ENCODE measurements at regions not wholly inside any gene's neighbourhood (a gene's known extent, or its start where the extent isn't known, plus 50 kb on each side); places are given as distances from the start of the nearest gene placed in this dataset.
"Not testable (repeated sequence)": the region's sequence is repeated elsewhere in the genome, so short reads cannot be mapped to it uniquely, and the experiment has no call there.

DNA sequence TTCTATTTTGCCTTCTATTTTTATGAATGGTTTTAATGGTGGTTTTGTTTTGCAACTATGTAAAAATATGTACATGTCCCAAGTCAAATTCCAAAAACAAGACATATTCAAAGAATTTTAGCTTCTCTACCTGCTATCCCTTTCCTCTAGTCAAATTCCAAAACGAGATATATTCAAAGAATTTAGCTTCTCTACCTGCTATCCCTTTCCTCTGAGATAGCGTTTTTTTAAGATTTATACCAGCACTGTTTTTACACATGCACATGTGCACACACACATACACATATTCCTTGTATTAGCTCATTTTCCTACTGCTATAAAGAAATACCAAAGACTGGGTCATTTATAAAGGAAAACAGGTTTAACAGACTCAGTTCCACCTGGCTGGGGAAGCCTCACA, 199.1 kb upstream of the ARL4C start:
- no peak for DNase-seq (ENCODE audit: low spot score)

- DNase-seq (ENCODE audit: low spot score), result no peak
Measured at GRCh38 chr2:234694244-234695013, 197.5 kb upstream of the ARL4C start.

GRCh38 chr2:234693681-234694190, 196.9 kb upstream of the ARL4C start:
- DNase-seq (ENCODE audit: low spot score), result not testable (repeated sequence)

DNA sequence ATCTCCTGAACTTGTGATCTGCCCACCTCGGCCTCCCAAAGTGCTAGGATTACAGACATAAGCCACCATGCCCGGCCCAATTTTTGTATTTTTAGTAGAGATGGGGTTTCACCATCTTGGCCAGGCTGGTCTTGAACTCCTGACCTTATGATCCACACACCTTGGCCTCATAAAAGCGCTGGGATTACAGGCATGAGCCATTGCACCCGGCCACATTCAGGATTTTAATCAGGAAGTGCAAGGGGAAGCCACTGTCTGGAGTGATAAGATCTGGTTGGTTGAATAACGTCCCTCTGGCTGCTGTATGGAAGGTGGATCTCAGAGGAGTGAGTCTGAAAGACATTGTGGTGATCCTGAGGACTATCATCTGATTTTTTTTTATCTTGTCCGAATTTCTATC, 196.3 kb upstream of the ARL4C start:
- not testable (repeated sequence) for DNase-seq (ENCODE audit: low spot score)

DNA sequence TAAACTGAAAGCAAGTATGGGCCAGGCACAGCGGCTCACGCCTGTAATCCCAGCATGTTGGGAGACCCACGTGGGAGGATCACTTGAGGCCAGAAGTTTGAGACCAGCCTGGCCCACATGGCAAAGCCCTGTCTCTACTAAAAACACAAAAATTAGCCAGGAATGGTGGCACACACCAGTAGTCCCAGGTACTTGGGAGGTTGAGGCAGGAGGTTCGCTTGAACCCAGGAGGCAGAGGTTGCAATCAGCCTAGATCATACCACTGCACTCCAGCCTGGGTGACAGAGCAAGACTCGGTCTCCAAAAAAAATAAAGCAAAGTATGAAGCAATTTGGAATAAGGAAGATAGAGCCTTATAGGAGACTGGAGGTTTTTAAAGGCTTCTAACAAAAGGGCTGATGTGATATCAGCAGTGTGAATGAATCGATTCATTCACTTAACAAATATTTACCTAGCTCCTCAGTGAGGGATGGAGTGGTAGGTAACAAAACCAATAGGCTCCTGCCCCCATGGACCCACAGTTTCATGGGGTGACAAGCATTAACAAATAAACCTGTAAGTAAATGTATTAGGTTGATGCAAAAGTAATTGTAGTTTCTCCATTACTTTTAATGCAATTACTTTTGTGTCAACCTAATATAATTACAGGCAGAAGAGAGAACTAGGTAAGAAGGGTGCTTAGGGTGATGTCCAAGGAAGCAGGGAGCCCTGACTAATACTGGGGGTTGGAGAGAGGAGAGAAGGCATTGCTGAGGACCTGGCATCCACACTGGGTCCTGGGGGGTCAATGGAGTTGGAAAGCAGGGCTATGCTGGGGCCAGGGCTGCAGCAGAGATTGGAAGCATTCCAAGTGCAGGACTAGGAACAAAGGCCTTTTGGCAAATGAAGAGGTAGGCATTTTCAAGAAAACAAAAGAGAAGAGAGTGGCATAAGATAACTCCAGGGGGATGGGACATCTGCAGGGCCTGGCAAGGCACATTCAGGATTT, 195.4 kb upstream of the ARL4C start:
- no peak for DNase-seq (ENCODE audit: low spot score)

- DNase-seq (ENCODE audit: low spot score), result no peak
Measured at GRCh38 chr2:234691214-234691575, 194.3 kb upstream of the ARL4C start.

DNA sequence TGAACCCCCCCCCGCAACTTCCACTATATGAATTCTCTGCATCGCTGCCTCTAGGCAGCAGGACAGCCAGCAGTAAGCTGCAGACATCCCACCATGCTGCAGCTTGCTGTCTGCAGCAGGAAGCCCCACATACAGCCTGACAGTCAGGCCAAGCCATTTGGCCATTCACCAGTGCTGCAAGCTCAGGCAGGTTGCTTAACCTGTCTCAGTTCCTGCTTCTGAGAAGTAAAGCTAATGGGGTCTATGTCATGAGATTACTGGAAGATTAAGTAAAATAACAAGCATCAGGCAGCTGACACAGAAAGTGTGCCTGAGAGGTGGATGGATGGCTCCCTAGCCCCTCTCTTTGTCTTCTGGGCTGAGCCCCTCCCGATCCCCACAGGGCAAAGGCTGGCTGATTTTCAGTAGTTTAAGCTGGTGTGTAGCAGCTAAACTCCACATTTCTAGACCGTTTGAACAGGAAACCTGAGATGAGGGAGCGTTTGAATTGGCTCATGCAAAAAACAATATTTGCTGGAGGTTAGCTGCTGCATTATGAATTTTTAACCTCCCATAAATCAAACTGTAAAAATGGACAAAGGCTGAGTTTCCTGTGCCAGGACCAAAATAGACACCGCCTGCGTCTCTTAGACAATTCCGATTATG, 193.8 kb upstream of the ARL4C start:
- no peak for DNase-seq (ENCODE audit: low spot score)

DNA sequence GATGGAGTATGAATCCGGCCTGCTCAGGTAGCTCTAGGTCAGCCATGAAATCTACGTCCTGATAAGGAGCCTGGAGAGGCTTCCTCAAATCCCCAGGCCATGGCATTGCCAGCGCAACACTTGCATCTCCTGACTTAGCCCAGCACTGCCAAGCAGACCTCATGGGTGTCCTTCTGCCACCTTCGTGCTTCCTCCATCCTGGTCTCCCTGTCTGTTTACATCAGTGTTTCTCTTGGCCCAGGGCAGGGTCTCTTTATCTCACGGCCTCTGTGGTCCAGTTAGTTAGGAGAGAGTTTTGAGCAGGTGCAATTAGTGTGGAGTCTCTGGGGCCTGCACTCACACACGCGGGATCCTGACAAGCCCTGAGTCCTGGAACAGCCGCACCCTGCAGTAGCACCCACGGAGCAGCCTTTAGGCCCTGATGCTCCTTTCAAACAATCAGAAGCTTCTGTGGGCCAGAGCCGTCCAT, 193.1 kb upstream of the ARL4C start:
- no peak for DNase-seq (ENCODE audit: low spot score)

GRCh38 chr2:234687718-234688475, 191.0 kb upstream of the ARL4C start:
- no peak for DNase-seq (ENCODE audit: low spot score)

GRCh38 chr2:234686088-234686890, 189.4 kb upstream of the ARL4C start:
- DNase-seq (ENCODE audit: low spot score), result no peak

DNA sequence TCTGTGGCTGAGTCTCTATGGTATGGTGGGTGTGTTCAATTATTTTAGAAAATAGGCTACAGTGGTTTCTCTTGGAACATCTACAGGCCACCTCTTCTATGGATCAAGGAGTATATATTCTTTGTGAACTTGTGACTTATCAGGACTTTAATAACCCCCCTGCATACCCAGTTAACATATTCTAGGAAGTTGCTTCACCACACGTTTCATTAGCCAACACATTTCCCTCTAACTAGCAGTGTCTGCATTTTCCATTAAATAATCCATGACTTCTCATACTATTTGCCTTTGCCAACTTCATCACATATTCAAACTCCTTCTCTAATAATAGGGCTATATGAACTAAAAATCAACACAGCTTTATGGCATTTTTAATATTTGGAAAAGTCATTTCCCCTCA, 187.6 kb upstream of the ARL4C start:
- no peak for DNase-seq (ENCODE audit: low spot score)

DNA sequence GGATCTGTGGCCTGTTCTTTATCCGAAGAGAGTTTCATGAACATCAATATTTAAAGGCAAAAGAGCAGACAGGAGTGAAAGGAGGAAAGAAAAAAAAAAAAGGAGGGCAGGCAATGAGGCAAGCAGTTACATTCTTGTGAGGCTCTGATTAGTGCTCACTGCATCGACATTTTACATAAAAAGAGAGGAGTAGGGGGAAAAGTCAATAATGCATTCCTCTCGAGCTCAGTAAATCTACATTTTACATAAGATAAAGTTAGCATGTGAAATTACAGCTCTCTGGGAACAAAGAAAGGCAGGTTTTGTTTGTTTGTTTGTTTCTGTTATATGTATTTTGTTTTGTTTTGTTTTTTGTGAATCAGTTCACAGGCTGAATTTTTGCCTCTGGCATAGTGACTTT, 187.1 kb upstream of the ARL4C start:
- no peak for DNase-seq (ENCODE audit: low spot score)

- no peak for DNase-seq (ENCODE audit: low spot score)
Measured at GRCh38 chr2:234682492-234683228, 185.8 kb upstream of the ARL4C start.

DNA sequence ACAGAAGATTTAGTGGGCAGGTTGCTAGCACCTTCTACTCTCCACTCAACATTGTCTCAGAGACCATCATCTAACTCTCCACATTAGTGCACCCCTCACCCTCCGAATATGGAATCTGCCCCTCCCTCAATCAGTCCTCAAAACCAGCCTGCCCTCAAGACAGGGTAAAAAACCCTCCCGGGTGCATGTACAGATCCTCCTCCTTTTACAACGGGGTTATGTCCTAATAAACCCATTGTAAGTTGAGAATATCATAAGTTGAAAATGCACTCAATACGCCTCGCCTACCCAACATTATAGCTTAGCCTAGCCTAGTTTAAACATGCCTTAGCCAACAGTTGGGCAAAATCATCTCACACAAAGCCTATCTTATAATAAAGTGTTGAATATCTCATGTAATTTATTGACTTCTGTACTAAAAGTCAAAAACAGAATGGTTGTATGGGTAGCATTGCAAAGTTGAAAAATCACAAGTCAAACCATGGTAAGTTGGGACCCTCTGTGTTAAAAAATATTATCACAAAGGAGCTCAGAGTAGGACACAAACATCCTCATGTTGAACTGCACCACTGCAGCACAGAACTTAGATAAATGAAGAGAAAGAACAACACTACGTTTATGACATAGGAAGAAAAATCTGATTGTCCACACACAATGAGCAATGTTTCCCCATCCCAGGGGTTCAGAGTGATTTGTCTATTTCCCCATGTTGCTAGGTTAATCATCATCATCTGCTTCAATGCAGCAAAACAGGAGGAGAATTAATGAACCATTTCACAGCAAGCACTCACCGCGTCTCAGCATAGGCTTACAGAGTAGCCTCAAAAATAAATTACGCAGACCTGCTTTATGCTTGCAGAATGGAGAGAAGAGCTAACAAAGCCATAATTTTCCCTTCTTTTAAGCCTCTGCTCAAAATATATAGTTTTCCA, 184.1 kb upstream of the ARL4C start:
- DNase-seq (ENCODE audit: low spot score), result no peak

DNA sequence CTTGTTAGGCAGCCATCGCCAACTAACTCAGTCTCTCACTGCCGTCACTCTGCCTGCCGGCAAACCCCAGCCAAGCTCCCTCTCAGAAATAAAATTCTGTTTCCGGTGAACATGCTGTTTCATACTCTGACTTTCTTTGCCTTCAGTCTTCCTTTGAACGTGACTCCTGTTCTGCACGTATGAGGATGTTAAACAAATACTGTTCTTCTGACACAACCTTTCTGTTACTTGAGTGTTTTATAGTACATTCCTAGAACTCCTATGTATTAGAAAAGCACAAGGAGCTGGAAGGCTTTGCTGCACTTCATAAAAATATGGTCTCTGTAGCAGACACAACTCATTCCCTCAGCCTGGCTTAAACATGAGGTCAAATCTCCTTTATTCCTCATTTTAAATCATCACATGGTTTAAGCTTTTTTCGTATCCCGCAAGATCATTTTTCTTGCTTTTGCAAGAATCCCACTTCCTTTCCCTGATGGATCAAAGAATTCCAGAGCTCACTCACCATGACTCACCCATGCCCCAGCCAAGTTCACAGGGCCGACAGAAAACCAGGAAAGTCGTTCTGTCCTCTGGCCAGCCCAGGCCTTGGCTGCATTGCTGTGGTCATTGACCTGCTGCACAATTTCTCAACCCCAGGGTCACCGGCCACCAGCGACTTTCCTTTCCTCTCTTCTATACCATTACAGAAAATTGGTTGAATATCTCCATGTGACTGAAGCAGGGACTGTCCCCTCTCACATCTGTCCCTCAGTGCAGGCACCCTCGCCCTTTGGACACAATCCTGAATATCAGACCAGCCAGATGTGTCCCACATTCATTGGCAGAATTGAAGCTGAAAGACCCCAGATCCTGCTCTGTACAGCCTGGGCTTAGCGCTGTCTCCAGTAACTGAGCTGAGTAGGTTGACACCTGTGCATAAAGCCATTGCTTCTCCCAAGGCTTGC, 183.1 kb upstream of the ARL4C start:
- no peak for DNase-seq (ENCODE audit: low spot score)

GRCh38 chr2:234679301-234679740, 182.4 kb upstream of the ARL4C start:
- DNase-seq (ENCODE audit: low spot score), result no peak

DNA sequence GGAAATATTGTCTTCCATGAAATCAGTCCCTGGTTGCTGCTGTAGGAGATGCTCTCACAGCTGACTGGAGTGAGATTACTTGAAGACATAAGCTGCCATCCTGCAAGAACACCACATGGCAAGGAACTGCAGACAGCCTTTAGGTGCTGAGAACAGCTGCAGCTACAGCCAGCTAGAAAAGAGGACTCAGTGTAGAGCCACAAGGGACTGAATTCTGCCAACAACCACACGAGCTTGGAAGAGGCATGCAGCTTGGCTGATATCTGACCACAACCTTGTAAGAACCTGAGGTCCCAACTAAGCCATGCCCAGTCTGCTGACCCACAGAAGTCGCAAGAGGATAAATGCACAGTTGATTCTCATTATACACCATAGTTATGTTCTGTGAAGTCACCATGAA, 181.8 kb upstream of the ARL4C start:
- DNase-seq (ENCODE audit: low spot score), result no peak

Measured in NAMALWA (cell line).